ENCODE measurements at regions not wholly inside any gene's neighbourhood (a gene's known extent, or its start where the extent isn't known, plus 50 kb on each side); places are given as distances from the start of the nearest gene placed in this dataset.

- Histone ChIP-seq H3K79me2 (ENCODE audit: insufficient read depth) (no peaks in the 10 kb centered on the region), H3K9ac (no peak overlapping the region), H2AFZ (peak overlapping the region; percentile 55), H3K4me1 (ENCODE audit: insufficient read depth) (0 out of 2 replicates have a peak, but pooled peaks cover 6% of the 10 kb centered on the region), H3K9me3 (ENCODE audit: low read depth) (no peaks in the 10 kb centered on the region), H4K20me1 (ENCODE audit: insufficient read depth) (no peaks in the 10 kb centered on the region), H3K27me3 (replicated peaks; ENCODE audit: insufficient read depth) (no peaks in the 10 kb centered on the region), H3F3A (ENCODE audit: insufficient read depth) (no peaks in the 10 kb centered on the region), H3K4me3 (peak overlapping the region; percentile 27; the same call in 1 of the 2 replicates), H3K9me2 (ENCODE audit: insufficient read depth) (no peaks in the 10 kb centered on the region), H3K4me2 (ENCODE audit: unreplicated experiment) (peak overlapping the region; percentile 56), H3K27ac (no peak overlapping the region), H3K36me3 (ENCODE audit: low read depth) (no peaks in the 10 kb centered on the region)
- in situ Hi-C loops (cut with MboI): no loop called here
- TF ChIP-seq EZH2phosphoT487 (IDR thresholded peaks at IDR 0.05; ENCODE audit: insufficient read depth, low read depth) (no peak), EZH2 (IDR thresholded peaks at IDR 0.05; ENCODE audit: insufficient read depth, poor library complexity, severe bottlenecking) (no peak)
- DNase-seq: no peak
- whole genome bisulfite sequencing, 2 experiments (ENCODE audit: low coverage in 1 of 2, low lambda C conversion rate in 2 of 2, missing lambda C conversion rate in 2 of 2): 25 to 44% methylated on average over 2 of the region's 2 CpGs
Observed at GRCh38 chr9:23079798-23080197, 633.2 kb downstream of the DMRTA1 start.

DNA sequence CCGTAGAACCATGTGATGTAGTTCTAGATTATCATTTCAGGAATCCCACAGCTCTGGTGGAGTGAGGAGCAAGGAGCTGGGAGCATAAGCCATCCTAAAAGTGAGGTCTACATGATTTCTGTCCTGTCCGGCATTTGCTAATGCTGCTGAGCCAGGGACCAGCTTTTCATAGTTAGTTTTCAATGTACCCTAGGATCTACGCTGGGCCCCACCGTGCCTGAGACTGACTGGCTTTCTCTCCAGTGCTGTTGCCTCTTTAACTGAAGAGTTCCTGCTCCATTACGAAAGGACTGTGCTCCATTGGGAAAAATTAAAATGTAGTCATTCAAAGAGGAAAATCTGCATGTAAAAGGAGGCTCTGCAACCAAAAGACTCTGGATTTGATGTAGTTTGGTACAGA lies 634.8 kb downstream of the DMRTA1 start:
- H4K20me1 ChIP-seq (ENCODE audit: insufficient read depth): no peaks in the 10 kb centered on the region
- no peak overlapping the region for H3K4me2 ChIP-seq (ENCODE audit: unreplicated experiment)
- H3K4me3 ChIP-seq: no peak overlapping the region
- H3K4me1 ChIP-seq (ENCODE audit: insufficient read depth): 0 out of 2 replicates have a peak, but pooled peaks cover 6% of the 10 kb centered on the region
- 42 to 61% methylated on average over 5 of the region's 5 CpGs for WGBS, 2 experiments (ENCODE audit: low coverage in 1 of 2, low lambda C conversion rate in 2 of 2, missing lambda C conversion rate in 2 of 2)
- no peaks in the 10 kb centered on the region for H3F3A ChIP-seq (ENCODE audit: insufficient read depth)
- in situ Hi-C loops (cut with MboI): no loop called here
- H3K9me2 ChIP-seq (ENCODE audit: insufficient read depth): no peaks in the 10 kb centered on the region
- H3K9ac ChIP-seq: no peak overlapping the region
- no peaks in the 10 kb centered on the region for H3K27me3 ChIP-seq (replicated peaks; ENCODE audit: insufficient read depth)
- H3K79me2 ChIP-seq (ENCODE audit: insufficient read depth): no peaks in the 10 kb centered on the region
- TF ChIP-seq EZH2phosphoT487 (IDR thresholded peaks at IDR 0.05; ENCODE audit: insufficient read depth, low read depth): no peak
- no peak for TF ChIP-seq EZH2 (IDR thresholded peaks at IDR 0.05; ENCODE audit: insufficient read depth, poor library complexity, severe bottlenecking)
- 0 out of 2 replicates have a peak overlapping the region, but pooled peaks have one; percentile 14 for H2AFZ ChIP-seq
- H3K9me3 ChIP-seq (ENCODE audit: low read depth): no peaks in the 10 kb centered on the region
- DNase-seq: no peak
- H3K27ac ChIP-seq: no peak overlapping the region
- H3K36me3 ChIP-seq (ENCODE audit: low read depth): no peaks in the 10 kb centered on the region

DNA sequence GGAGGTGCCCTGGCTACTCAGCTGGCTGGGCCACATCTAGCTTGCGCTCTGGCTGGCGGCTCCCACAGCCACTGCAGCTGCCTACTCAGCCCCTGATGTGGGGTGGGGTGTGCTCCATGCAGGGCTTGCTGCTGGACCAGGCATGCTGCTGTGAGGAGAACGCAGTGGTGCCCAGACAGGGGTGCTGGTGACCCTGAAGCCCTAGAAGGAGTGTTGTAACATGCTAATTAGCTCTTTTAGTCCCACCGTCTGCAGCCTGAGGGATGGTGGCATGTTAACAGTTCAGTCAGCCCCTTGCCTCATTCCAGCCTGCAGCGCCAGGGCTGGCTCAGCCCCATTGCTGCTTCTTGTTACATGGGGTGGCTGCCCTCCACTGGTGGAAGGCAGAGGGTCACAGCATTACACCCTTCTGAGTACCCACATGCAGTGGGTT lies 642.3 kb downstream of the DMRTA1 start:
- H3K27ac ChIP-seq: no peak overlapping the region
- no peaks in the 10 kb centered on the region for H3F3A ChIP-seq (ENCODE audit: insufficient read depth)
- no peaks in the 10 kb centered on the region for H3K36me3 ChIP-seq (ENCODE audit: low read depth)
- H3K9me3 ChIP-seq (ENCODE audit: low read depth): no peaks in the 10 kb centered on the region
- no peaks in the 10 kb centered on the region for H3K27me3 ChIP-seq (replicated peaks; ENCODE audit: insufficient read depth)
- H3K79me2 ChIP-seq (ENCODE audit: insufficient read depth): no peaks in the 10 kb centered on the region
- H3K9ac ChIP-seq: no peak overlapping the region
- peak; percentile 17 for DNase-seq
- H3K4me3 ChIP-seq: no peak overlapping the region
- in situ Hi-C loops (cut with MboI): no loop called here
- no peaks in the 10 kb centered on the region for H4K20me1 ChIP-seq (ENCODE audit: insufficient read depth)
- H3K4me2 ChIP-seq (ENCODE audit: unreplicated experiment): no peak overlapping the region
- H3K4me1 ChIP-seq (ENCODE audit: insufficient read depth): no peaks in the 10 kb centered on the region
- no peaks in the 10 kb centered on the region for H3K9me2 ChIP-seq (ENCODE audit: insufficient read depth)
- no peak overlapping the region for H2AFZ ChIP-seq
- WGBS, 2 experiments (ENCODE audit: low coverage in 1 of 2, low lambda C conversion rate in 2 of 2, missing lambda C conversion rate in 2 of 2): 56 to 64% methylated on average over 5 of the region's 5 CpGs
- TF ChIP-seq EZH2phosphoT487 (IDR thresholded peaks at IDR 0.05; ENCODE audit: insufficient read depth, low read depth): no peak
- TF ChIP-seq EZH2 (IDR thresholded peaks at IDR 0.05; ENCODE audit: insufficient read depth, poor library complexity, severe bottlenecking): no peak

- TF ChIP-seq EZH2phosphoT487 (IDR thresholded peaks at IDR 0.05; ENCODE audit: insufficient read depth, low read depth): no peak
- TF ChIP-seq EZH2 (IDR thresholded peaks at IDR 0.05; ENCODE audit: insufficient read depth, poor library complexity, severe bottlenecking): no peak
- H3K9ac ChIP-seq: no peak overlapping the region
- H3K4me3 ChIP-seq: no peak overlapping the region
- no peaks in the 10 kb centered on the region for H3K9me2 ChIP-seq (ENCODE audit: insufficient read depth)
- H4K20me1 ChIP-seq (ENCODE audit: insufficient read depth): no peaks in the 10 kb centered on the region
- no peaks in the 10 kb centered on the region for H3K36me3 ChIP-seq (ENCODE audit: low read depth)
- H3K27ac ChIP-seq: no peak overlapping the region
- H3F3A ChIP-seq (ENCODE audit: insufficient read depth): no peaks in the 10 kb centered on the region
- H3K4me1 ChIP-seq (ENCODE audit: insufficient read depth): peaks cover 10% of the 10 kb centered on the region
- H3K9me3 ChIP-seq (ENCODE audit: low read depth): no peaks in the 10 kb centered on the region
- H3K4me2 ChIP-seq (ENCODE audit: unreplicated experiment): no peak overlapping the region
- 0 out of 2 replicates have a peak overlapping the region, but pooled peaks have one; percentile 40 for H2AFZ ChIP-seq
- peak; percentile 77 for DNase-seq
- no peaks in the 10 kb centered on the region for H3K27me3 ChIP-seq (replicated peaks; ENCODE audit: insufficient read depth)
- in situ Hi-C loops (cut with MboI): no loop called here
- no peaks in the 10 kb centered on the region for H3K79me2 ChIP-seq (ENCODE audit: insufficient read depth)
- WGBS, 2 experiments (ENCODE audit: low coverage in 1 of 2, low lambda C conversion rate in 2 of 2, missing lambda C conversion rate in 2 of 2): 12 to 14% methylated on average over 2 of the region's 2 CpGs
Observed at GRCh38 chr9:23117616-23118015, 671.0 kb downstream of the DMRTA1 start.

- peaks cover 10% of the 10 kb centered on the region for H3K4me1 ChIP-seq (ENCODE audit: insufficient read depth)
- no peaks in the 10 kb centered on the region for H3F3A ChIP-seq (ENCODE audit: insufficient read depth)
- in situ Hi-C loops (cut with MboI): no loop called here
- no peaks in the 10 kb centered on the region for H3K79me2 ChIP-seq (ENCODE audit: insufficient read depth)
- no peak for TF ChIP-seq EZH2 (IDR thresholded peaks at IDR 0.05; ENCODE audit: insufficient read depth, poor library complexity, severe bottlenecking)
- no peak for TF ChIP-seq EZH2phosphoT487 (IDR thresholded peaks at IDR 0.05; ENCODE audit: insufficient read depth, low read depth)
- H3K4me3 ChIP-seq: no peak overlapping the region
- H4K20me1 ChIP-seq (ENCODE audit: insufficient read depth): no peaks in the 10 kb centered on the region
- WGBS, 2 experiments (ENCODE audit: low coverage in 1 of 2, low lambda C conversion rate in 2 of 2, missing lambda C conversion rate in 2 of 2): 73 to 85% methylated on average over 3 of the region's 3 CpGs
- no peaks in the 10 kb centered on the region for H3K9me3 ChIP-seq (ENCODE audit: low read depth)
- DNase-seq: no peak
- H3K27ac ChIP-seq: no peak overlapping the region
- H2AFZ ChIP-seq: no peak overlapping the region
- H3K36me3 ChIP-seq (ENCODE audit: low read depth): no peaks in the 10 kb centered on the region
- no peak overlapping the region for H3K9ac ChIP-seq
- no peaks in the 10 kb centered on the region for H3K27me3 ChIP-seq (replicated peaks; ENCODE audit: insufficient read depth)
- H3K9me2 ChIP-seq (ENCODE audit: insufficient read depth): no peaks in the 10 kb centered on the region
- H3K4me2 ChIP-seq (ENCODE audit: unreplicated experiment): no peak overlapping the region
Observed at GRCh38 chr9:23120630-23121029, 674.0 kb downstream of the DMRTA1 start.
